ENCODE measurements at regions not wholly inside any gene's neighbourhood (a gene's known extent, or its start where the extent isn't known, plus 50 kb on each side); places are given as distances from the start of the nearest gene placed in this dataset.
"Not testable (repeated sequence)": the region's sequence is repeated elsewhere in the genome, so short reads cannot be mapped to it uniquely, and the experiment has no call there.

- DNase-seq (ENCODE audit: low spot score), result peak; percentile 37
These were observed 101.6 kb upstream of the TARDBP start for GRCh38 chr1:10910681-10911489.

- DNase-seq (ENCODE audit: low spot score), result no peak
These were observed 100.8 kb upstream of the TARDBP start for GRCh38 chr1:10911490-10912166.

GRCh38 chr1:10912441-10912840 is 100.0 kb upstream of the TARDBP start:
- DNase-seq (ENCODE audit: low spot score), result no peak

GRCh38 chr1:10914056-10914455 is 98.4 kb upstream of the TARDBP start:
- DNase-seq (ENCODE audit: low spot score), result no peak

- DNase-seq (ENCODE audit: low spot score), result no peak
These were observed 96.9 kb upstream of the TARDBP start for GRCh38 chr1:10915594-10915993.

GRCh38 chr1:10916311-10916710 is 96.1 kb upstream of the TARDBP start:
- no peak for DNase-seq (ENCODE audit: low spot score)

GRCh38 chr1:10916991-10917390 is 95.5 kb upstream of the TARDBP start:
- no peak for DNase-seq (ENCODE audit: low spot score)

- no peak for DNase-seq (ENCODE audit: low spot score)
These were observed 94.7 kb upstream of the TARDBP start for GRCh38 chr1:10917513-10918454.

GRCh38 chr1:10918531-10918930 is 93.9 kb upstream of the TARDBP start:
- peak; percentile 35 for DNase-seq (ENCODE audit: low spot score)

GRCh38 chr1:10920063-10920626 is 92.3 kb upstream of the TARDBP start:
- no peak for DNase-seq (ENCODE audit: low spot score)

GRCh38 chr1:10922315-10923060 is 90.0 kb upstream of the TARDBP start:
- DNase-seq (ENCODE audit: low spot score), result not testable (repeated sequence)

- DNase-seq (ENCODE audit: low spot score), result no peak
These were observed 88.4 kb upstream of the TARDBP start for GRCh38 chr1:10924030-10924429.

GRCh38 chr1:10928654-10929053 is 83.8 kb upstream of the TARDBP start:
- no peak for DNase-seq (ENCODE audit: low spot score)

- no peak for DNase-seq (ENCODE audit: low spot score)
These were observed 80.4 kb upstream of the TARDBP start for GRCh38 chr1:10932088-10932487.

GRCh38 chr1:10934150-10934818 is 78.2 kb upstream of the TARDBP start:
- no peak for DNase-seq (ENCODE audit: low spot score)

- no peak for DNase-seq (ENCODE audit: low spot score)
These were observed 77.2 kb upstream of the TARDBP start for GRCh38 chr1:10935246-10935645.

GRCh38 chr1:10935724-10936123 is 76.7 kb upstream of the TARDBP start:
- no peak for DNase-seq (ENCODE audit: low spot score)

GRCh38 chr1:10936998-10937901 is 75.2 kb upstream of the TARDBP start:
- peak; percentile 43 for DNase-seq (ENCODE audit: low spot score)

GRCh38 chr1:10938741-10939417 is 73.6 kb upstream of the TARDBP start:
- no peak for DNase-seq (ENCODE audit: low spot score)
